Ascending aorta (tissue), 2 donors: ENCODE measurements at regions not wholly inside any gene's neighbourhood (a gene's known extent, or its start where the extent isn't known, plus 50 kb on each side); places are given as distances from the start of the nearest gene placed in this dataset.
"Not testable (repeated sequence)": the region's sequence is repeated elsewhere in the genome, so short reads cannot be mapped to it uniquely, and the experiment has no call there.

Source experiments
- DNase-seq, 2 donors: peaks; one replicate each; pipeline ENCODE4 v3.0.0-alpha.2; 2019; ENCODE audit warnings: low spot score in 2 of 2
- H3K27ac ChIP-seq, 2 donors: fragments of 200-600 bp; sonication (generic); one replicate each; pipeline ENCODE4 v1.5.1; 2016 to 2017; ENCODE audit warnings: mild to moderate bottlenecking in 1 of 2
- H3K27me3 ChIP-seq: fragments of 200-600 bp; sonication (generic); one replicate; pipeline ENCODE4 v1.5.1; 2017
- H3K36me3 ChIP-seq, 2 donors: fragments of 200-600 bp; sonication (generic); one replicate each; pipeline ENCODE4 v1.5.1; 2016
- H3K4me1 ChIP-seq, 2 donors: fragments of 200-600 bp; sonication (generic); one replicate each; pipeline ENCODE4 v1.5.1; 2016 to 2017; ENCODE audit warnings: mild to moderate bottlenecking in 1 of 2
- H3K4me3 ChIP-seq, 2 donors: fragments of 200-600 bp; sonication (generic); one replicate each; pipeline ENCODE4 v1.5.1; 2016 to 2017; ENCODE audit warnings: mild to moderate bottlenecking in 1 of 2
- H3K9me3 ChIP-seq, 2 donors: fragments of 200-600 bp; sonication (generic); one replicate each; pipeline ENCODE4 v1.5.1; 2016
- intact Hi-C: fragments of 100-400 bp; cut with DNase I; formaldehyde crosslinking; loops from one replicate; pipeline ENCODE4 v1.15.1; 2023
- TF ChIP-seq, protein P1 (sequence below), 3 experiments: fragments of 200-600 bp in 2 of 3; fragments of 450-650 bp in 1 of 3; sonication (generic) in 2 of 3; IDR thresholded peaks; one replicate each; pipeline ENCODE4 v1.5.1; 2016 to 2019; ENCODE audit warnings: antibody characterized with exemption in 3 of 3, mild to moderate bottlenecking in 1 of 3, moderate library complexity in 1 of 3

GRCh38 chr11:130979386-130979972, 63.2 kb upstream of the SNX19 start:
- Histone ChIP-seq H3K36me3 (no peaks in the 10 kb centered on the region), H3K4me3 (no peak overlapping the region), H3K4me1 (no peaks in the 10 kb centered on the region), H3K27me3 (no peaks in the 10 kb centered on the region), H3K27ac (no peak overlapping the region), H3K9me3 (peaks cover 0 to 8% of the 10 kb centered on the region in 2 donors)
- intact Hi-C loops = no loop called here
- DNase-seq = no peak
- TF ChIP-seq, protein P1, sequence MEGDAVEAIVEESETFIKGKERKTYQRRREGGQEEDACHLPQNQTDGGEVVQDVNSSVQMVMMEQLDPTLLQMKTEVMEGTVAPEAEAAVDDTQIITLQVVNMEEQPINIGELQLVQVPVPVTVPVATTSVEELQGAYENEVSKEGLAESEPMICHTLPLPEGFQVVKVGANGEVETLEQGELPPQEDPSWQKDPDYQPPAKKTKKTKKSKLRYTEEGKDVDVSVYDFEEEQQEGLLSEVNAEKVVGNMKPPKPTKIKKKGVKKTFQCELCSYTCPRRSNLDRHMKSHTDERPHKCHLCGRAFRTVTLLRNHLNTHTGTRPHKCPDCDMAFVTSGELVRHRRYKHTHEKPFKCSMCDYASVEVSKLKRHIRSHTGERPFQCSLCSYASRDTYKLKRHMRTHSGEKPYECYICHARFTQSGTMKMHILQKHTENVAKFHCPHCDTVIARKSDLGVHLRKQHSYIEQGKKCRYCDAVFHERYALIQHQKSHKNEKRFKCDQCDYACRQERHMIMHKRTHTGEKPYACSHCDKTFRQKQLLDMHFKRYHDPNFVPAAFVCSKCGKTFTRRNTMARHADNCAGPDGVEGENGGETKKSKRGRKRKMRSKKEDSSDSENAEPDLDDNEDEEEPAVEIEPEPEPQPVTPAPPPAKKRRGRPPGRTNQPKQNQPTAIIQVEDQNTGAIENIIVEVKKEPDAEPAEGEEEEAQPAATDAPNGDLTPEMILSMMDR (IDR thresholded peaks at IDR 0.05) = peak in 1 of 3 experiments; percentile 24

DNA sequence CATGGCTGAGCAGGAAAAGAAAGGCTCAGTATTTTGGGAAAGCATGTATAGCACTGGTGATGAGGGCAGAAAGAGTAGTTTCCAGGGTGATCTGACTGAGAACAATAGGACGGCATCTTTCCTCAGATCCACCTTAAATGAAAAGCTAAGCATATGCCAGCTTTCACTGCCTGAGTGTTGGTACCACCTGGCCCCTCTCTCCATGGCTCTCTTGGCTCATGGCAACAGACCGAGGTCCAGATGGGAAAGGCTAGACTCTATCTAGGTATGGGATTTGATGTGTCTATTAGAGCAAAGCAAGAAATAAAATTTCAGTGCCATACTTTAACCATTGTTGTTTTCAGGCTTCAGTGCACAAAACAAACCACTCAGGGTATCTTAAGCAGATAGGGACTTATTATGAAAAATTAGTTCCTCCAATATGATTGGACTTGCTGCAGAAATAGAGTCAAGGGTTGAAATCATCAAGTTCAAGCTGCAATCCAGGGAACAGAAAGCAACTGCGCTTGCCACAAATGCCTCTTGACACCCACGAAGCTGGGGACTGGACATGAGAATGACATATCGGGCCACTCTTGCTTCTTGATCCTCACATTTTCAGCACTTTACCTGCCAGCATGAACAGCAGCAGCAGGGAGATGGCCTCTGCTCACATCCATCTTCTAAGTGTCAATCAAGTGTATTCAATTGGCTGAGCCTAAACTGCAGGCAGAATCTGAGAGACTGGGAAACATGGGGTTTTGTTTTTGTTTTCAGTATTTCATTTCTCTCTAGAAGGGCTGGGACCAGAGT, 64.0 kb upstream of the SNX19 start:
- intact Hi-C loops = no loop called here
- H3K9me3 ChIP-seq = peaks cover 0 to 8% of the 10 kb centered on the region in 2 donors
- H3K4me1 ChIP-seq = no peaks in the 10 kb centered on the region
- DNase-seq = no peak
- H3K4me3 ChIP-seq = no peak overlapping the region
- no peak overlapping the region for H3K27ac ChIP-seq
- TF ChIP-seq, protein P1 (IDR thresholded peaks at IDR 0.05) = no peak
- no peaks in the 10 kb centered on the region for H3K27me3 ChIP-seq
- no peaks in the 10 kb centered on the region for H3K36me3 ChIP-seq

- DNase-seq, H3K4me1 ChIP-seq, H3K9me3 ChIP-seq, H3K27ac ChIP-seq, intact Hi-C loops, H3K27me3 ChIP-seq, H3K36me3 ChIP-seq, H3K4me3 ChIP-seq: not testable (repeated sequence)
These were observed 68.0 kb upstream of the SNX19 start for GRCh38 chr11:130984241-130984640.

DNA sequence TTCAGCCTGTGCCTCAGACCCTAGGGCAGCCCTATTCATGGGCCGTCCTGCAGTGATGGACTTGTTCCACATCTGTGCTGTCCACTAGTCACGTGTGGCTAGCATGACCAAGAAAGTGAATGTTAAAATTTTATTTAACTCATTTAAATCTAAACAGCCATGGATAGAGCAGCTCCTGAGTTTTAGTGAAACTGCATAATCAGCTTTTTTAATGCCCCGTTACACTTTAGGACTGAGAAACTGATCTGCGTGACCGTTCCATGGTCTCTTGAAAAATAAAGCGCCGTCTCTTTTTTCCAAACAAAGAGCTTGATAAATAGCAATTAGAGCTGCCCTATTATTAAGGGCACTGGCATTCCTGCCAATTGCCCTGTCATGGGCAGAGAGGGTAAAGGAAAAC, 76.5 kb upstream of the SNX19 start:
- H3K4me3 ChIP-seq = no peak overlapping the region
- no peak overlapping the region for H3K27ac ChIP-seq
- TF ChIP-seq, protein P1 (IDR thresholded peaks at IDR 0.05) = no peak
- no peaks in the 10 kb centered on the region for H3K36me3 ChIP-seq
- H3K27me3 ChIP-seq = no peaks in the 10 kb centered on the region
- DNase-seq = no peak
- intact Hi-C loops = no loop called here
- no peaks in the 10 kb centered on the region for H3K9me3 ChIP-seq
- H3K4me1 ChIP-seq = no peaks in the 10 kb centered on the region

GRCh38 chr11:130994043-130994442, 77.8 kb upstream of the SNX19 start:
- H3K27ac ChIP-seq = no peak overlapping the region
- H3K9me3 ChIP-seq = no peaks in the 10 kb centered on the region
- DNase-seq = no peak
- TF ChIP-seq, protein P1 (IDR thresholded peaks at IDR 0.05) = no peak
- H3K36me3 ChIP-seq = no peaks in the 10 kb centered on the region
- no peaks in the 10 kb centered on the region for H3K4me1 ChIP-seq
- H3K27me3 ChIP-seq = no peaks in the 10 kb centered on the region
- intact Hi-C loops = no loop called here
- no peak overlapping the region for H3K4me3 ChIP-seq

GRCh38 chr11:130995266-130995665, 79.0 kb upstream of the SNX19 start:
- no peak for DNase-seq
- intact Hi-C loops = no loop called here
- Histone ChIP-seq H3K27ac (no peak overlapping the region), H3K4me1 (no peaks in the 10 kb centered on the region), H3K27me3 (no peaks in the 10 kb centered on the region), H3K4me3 (no peak overlapping the region), H3K36me3 (no peaks in the 10 kb centered on the region), H3K9me3 (no peaks in the 10 kb centered on the region)
- TF ChIP-seq, protein P1 (IDR thresholded peaks at IDR 0.05) = no peak
